Mucosa of stomach (tissue), 1 donor: ENCODE measurements at regions not wholly inside any gene's neighbourhood (a gene's known extent, or its start where the extent isn't known, plus 50 kb on each side); places are given as distances from the start of the nearest gene placed in this dataset.
A peak's percentile ranks its signal among the peaks of the same experiment; 100 is the strongest.

ENCODE experiments used
- H3K27me3 ChIP-seq: one replicate; pipeline ENCODE4 v1.7.0; 2013; ENCODE audit warnings: mild to moderate bottlenecking, low read length; ENCODE audit not compliant: control insufficient read depth, insufficient read depth
- H3K36me3 ChIP-seq: one replicate; pipeline ENCODE4 v1.7.0; 2013; ENCODE audit warnings: low read length; ENCODE audit not compliant: control insufficient read depth, insufficient read depth
- H3K4me1 ChIP-seq: one replicate; pipeline ENCODE4 v1.7.0; 2013; ENCODE audit warnings: mild to moderate bottlenecking, low read length; ENCODE audit not compliant: control insufficient read depth, insufficient read depth
- H3K4me3 ChIP-seq: one replicate; pipeline ENCODE4 v1.7.0; 2013; ENCODE audit warnings: low read length
- H3K9ac ChIP-seq: one replicate; pipeline ENCODE4 v1.7.0; 2013; ENCODE audit warnings: mild to moderate bottlenecking, low read length, moderate library complexity
- H3K9me3 ChIP-seq: one replicate; pipeline ENCODE4 v1.7.0; 2013; ENCODE audit warnings: mild to moderate bottlenecking, low read length, moderate library complexity; ENCODE audit not compliant: control insufficient read depth
- donor health status: Pancreatic carcinoma.

DNA sequence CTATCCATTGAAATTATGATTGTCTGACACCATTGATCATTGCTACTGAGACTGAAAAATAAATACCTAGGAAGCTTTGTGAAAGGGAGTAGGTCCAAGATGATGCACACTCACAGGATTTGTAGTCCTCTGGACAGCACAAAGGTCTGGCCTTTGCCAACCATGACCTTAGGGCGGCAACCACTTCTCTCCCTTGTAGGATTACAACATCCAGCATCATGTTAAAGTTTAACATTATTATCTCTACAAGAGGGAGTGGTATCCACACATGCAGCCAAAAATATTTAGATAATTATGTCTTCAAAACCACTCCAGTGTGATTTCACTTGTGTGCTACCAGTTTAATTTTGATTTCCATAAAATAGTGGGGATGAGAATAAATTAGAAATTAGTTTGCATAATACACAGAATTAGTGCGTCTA is 51.1 kb upstream of the NHSL1 start:
- H3K36me3 ChIP-seq = no peaks in the 10 kb centered on the region
- H3K9ac ChIP-seq = no peak overlapping the region
- H3K9me3 ChIP-seq = no peaks in the 10 kb centered on the region
- no peak overlapping the region for H3K4me3 ChIP-seq
- no peaks in the 10 kb centered on the region for H3K27me3 ChIP-seq
- peaks cover 45% of the 10 kb centered on the region for H3K4me1 ChIP-seq

DNA sequence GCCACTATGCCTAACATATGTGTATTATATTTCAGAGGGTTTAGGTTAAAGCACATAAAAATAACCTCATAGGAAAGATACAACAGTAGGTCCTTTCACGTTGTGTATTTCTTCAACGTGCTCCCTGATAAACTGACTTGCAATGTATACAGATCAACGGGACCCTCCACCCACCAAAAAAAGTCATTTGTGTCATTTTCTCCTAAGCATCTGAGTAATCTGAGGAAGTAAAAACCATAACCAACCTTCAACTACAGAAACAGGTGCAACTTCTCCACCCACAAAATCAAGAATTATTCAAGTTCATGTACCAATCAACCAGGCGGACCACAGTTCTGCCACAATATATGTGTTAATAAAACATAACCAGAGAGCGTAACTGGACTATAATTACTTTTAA is 54.9 kb upstream of the NHSL1 start:
- Histone ChIP-seq H3K27me3 (no peaks in the 10 kb centered on the region), H3K4me3 (no peak overlapping the region), H3K4me1 (peaks cover 37% of the 10 kb centered on the region), H3K9ac (no peak overlapping the region), H3K36me3 (no peaks in the 10 kb centered on the region), H3K9me3 (no peaks in the 10 kb centered on the region)

DNA sequence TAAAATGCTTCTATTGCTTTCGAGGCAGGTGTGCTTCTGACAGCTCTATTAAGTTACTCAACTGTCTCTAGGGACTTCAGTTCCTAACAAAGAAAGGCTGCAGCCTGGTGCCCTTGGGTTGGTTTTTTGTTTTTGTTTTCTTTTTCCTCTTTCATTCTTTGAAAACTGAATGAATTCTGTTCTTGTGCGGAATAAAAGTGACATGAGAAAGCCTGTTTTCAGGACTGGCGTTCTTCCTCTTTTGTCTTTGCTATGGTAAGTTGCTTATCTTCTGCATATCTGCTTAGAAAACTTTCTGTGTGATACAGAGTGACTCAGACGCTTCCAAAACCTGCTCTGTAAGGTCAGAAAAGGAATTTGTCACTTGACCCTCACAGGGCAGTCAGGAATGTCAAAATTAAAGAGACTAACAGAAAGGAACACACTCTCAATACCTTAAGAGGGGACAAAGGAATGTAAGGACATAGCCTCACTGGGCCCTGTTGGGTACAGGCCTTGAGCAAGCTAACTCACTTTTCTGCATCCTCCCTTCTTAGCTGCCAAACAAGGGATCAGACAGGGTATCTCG is 56.2 kb upstream of the NHSL1 start:
- H3K9ac ChIP-seq = peak overlapping the region; percentile 32
- H3K9me3 ChIP-seq = no peaks in the 10 kb centered on the region
- H3K36me3 ChIP-seq = no peaks in the 10 kb centered on the region
- peaks cover 47% of the 10 kb centered on the region for H3K4me1 ChIP-seq
- H3K27me3 ChIP-seq = no peaks in the 10 kb centered on the region
- no peak overlapping the region for H3K4me3 ChIP-seq

DNA sequence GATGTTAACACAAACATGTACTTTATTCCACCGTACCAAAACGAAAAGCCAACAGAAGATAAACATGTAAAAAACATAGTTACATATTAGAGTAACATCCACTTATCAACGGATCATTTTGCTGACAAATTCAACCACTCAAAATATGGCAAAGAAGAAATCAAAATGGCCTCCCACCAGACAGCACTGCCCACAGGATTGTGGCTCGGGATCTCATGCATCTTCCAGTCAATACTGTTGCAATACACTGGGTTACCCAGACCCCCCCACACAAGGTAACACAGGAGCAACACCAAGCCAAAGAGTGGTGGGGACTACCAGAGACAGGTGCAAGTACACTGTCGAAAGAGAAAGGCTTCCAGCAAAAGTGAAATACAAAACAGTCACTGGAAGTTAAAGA is 57.9 kb upstream of the NHSL1 start:
- Histone ChIP-seq H3K9me3 (no peaks in the 10 kb centered on the region), H3K4me3 (no peak overlapping the region), H3K4me1 (peaks cover 45% of the 10 kb centered on the region), H3K27me3 (no peaks in the 10 kb centered on the region), H3K9ac (no peak overlapping the region), H3K36me3 (no peaks in the 10 kb centered on the region)

DNA sequence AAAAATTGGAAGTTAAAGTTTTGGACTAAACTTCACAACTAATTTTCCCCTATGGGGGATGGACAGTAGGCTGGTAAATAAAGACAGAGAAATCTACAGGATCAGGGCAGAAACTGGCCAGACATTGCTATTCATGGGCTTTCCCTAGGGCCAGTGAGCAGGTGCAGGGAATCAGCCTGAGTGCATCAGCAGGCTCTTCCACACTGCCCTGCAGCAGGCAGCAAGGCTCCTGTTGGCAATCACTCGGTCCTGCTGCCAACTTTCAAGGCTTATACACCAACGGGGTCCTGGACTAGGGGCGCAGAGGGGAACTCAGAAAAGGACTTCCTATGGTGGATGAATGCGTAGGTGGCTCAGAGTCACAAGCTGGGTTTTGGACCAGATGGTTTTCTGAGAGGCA is 59.8 kb upstream of the NHSL1 start:
- no peak overlapping the region for H3K9ac ChIP-seq

DNA sequence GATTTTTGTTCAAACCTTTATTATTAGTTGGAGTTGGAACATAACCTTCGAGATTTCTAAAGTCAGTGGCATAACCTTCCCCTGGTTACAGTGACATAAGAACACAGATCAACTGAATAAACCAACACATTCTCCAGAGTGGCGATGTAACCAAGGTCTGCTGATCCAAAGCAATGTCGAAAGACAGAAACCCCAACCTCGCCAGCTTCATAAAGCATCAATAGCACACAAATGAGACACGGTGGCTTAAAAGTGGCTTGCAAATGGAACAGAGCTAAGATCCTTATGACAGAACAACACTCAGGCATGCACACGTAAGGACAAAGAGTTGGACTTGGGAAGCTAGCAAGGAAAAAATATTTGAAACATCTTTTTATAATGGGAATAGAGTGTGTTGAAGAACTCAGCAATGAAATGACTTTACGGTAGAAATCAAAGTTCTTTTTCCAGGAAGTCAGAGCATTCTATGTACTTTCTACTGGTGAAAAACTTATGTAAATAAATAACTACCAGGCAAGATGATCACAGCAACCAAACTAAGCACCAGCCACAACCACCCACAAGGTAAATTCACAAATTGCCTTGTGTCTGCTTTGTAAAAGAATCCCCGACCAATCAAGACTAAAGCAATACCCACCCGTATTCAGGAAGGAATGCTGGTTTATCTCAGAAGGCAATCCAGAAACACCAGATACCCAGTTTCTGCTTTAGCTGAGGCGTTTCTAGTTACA is 61.0 kb upstream of the NHSL1 start:
- peaks cover 33% of the 10 kb centered on the region for H3K4me1 ChIP-seq
- H3K27me3 ChIP-seq = no peaks in the 10 kb centered on the region
- H3K36me3 ChIP-seq = no peaks in the 10 kb centered on the region
- peak overlapping the region; percentile 50 for H3K9ac ChIP-seq
- H3K4me3 ChIP-seq = no peak overlapping the region
- H3K9me3 ChIP-seq = no peaks in the 10 kb centered on the region

More for the DNA sequence above, 59.8 kb upstream of the NHSL1 start:
- H3K9me3 ChIP-seq = no peaks in the 10 kb centered on the region
- H3K4me1 ChIP-seq = peaks cover 40% of the 10 kb centered on the region
- H3K4me3 ChIP-seq = no peak overlapping the region
- no peaks in the 10 kb centered on the region for H3K27me3 ChIP-seq
- no peaks in the 10 kb centered on the region for H3K36me3 ChIP-seq

DNA sequence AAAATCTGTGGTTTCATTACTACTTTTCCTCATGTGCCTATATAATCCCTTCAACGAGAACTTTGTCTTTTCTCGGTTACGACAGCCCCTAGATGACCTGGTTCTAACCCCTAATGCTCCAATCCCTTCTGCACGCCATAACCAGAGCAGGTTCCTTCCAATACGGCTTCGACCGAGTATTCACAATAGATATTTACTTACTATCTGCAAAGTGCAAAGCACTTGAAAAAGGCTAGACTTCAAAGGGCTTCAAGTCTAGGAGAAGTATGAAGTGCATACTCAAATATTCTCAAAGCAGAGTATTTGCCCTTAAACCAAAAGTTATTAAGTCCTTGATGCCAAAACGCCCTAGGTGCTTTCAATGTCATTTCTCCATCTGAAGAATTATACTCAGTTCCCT is 63.4 kb upstream of the NHSL1 start:
- Histone ChIP-seq H3K36me3 (no peaks in the 10 kb centered on the region), H3K4me1 (peaks cover 27% of the 10 kb centered on the region), H3K27me3 (no peaks in the 10 kb centered on the region), H3K4me3 (no peak overlapping the region), H3K9ac (no peak overlapping the region), H3K9me3 (no peaks in the 10 kb centered on the region)

DNA sequence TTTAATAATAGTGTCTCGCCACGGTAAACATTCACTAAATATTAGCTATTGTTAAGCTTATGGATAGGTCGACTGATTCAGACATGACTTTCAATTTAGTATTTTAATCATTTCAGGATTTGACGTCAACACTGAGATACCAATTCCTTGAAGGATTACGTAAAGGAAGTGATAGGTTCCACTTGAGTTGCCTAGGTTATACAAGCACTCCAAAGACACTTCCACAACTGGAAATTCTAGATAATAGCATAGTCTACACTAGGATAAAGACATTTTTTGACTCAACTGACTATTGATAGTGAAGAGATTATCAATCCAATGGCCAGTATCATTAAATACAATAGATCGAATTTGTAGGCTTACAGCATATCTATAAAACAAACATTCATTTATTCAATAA is 63.9 kb upstream of the NHSL1 start:
- Histone ChIP-seq H3K27me3 (no peaks in the 10 kb centered on the region), H3K4me3 (no peak overlapping the region), H3K9ac (no peak overlapping the region), H3K9me3 (no peaks in the 10 kb centered on the region), H3K4me1 (peaks cover 27% of the 10 kb centered on the region), H3K36me3 (no peaks in the 10 kb centered on the region)

DNA sequence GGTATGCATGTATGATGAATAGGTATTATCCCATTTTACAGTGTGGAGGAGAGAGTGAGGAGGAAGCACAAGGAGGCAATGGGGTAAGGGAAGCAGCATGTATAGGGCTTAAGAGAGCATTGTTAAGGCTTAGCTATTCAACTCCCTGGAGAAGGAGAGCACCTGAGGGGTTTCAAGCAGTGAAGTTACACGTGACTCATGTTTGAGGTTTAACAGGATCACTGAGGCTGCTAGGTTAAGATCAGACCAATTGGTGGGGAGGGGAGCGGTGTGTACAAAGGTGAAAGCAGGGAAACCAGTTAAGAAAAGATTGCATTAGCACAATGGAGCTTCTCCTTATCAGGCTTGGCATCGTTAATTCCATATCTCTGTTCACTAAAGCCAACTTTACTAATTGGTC is 64.4 kb upstream of the NHSL1 start:
- H3K4me1 ChIP-seq = peaks cover 27% of the 10 kb centered on the region
- H3K36me3 ChIP-seq = no peaks in the 10 kb centered on the region
- no peak overlapping the region for H3K4me3 ChIP-seq
- no peak overlapping the region for H3K9ac ChIP-seq
- no peaks in the 10 kb centered on the region for H3K9me3 ChIP-seq
- no peaks in the 10 kb centered on the region for H3K27me3 ChIP-seq

DNA sequence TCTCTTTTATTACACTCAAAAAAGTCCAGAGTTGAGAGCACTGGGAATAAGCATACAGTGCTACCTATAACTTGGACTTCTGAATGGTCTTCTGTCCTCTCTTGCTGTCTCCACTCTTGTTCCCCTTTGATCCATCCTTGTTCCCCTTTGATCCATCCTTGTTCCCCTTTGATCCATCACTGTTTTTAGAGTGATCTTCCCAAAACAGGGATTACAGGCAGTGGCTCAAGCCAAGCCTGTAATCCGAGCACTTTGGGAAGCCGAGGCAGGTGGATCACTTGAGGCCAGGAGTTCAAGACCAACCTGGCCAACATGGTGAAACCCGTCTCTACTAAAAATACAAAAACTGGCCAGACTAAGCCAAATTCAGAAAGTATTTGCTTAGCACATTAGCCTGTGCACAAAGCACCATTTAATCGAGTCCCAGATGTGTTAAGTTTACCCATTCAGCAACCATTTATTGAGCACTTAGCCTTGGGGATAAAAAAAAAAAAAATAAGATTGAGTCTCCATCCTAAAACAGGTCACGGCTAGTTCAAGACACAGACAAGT is 65.0 kb upstream of the NHSL1 start:
- no peaks in the 10 kb centered on the region for H3K36me3 ChIP-seq
- no peaks in the 10 kb centered on the region for H3K9me3 ChIP-seq
- no peak overlapping the region for H3K4me3 ChIP-seq
- H3K27me3 ChIP-seq = no peaks in the 10 kb centered on the region
- no peak overlapping the region for H3K9ac ChIP-seq
- H3K4me1 ChIP-seq = peaks cover 21% of the 10 kb centered on the region

DNA sequence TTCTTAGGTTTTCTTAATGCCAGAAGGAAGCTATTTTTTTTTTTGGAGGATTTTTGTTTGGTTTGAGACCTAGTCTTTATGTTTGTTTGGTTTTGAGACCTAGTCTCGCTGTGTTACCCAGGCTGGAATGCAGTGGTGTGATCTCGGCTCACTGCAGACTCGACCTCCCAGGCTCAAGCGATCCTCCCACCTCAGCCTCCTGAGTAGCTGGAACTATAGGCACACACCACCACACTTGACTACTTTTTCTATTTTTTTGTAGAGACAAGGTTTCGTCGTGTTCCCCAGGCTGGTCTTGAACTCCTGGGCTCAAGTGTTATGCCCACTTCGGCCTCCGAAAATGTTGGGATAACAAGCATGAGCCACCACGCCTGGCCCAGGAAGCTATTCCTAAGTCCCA is 67.8 kb upstream of the NHSL1 start:
- H3K36me3 ChIP-seq = no peaks in the 10 kb centered on the region
- H3K9me3 ChIP-seq = no peaks in the 10 kb centered on the region
- no peaks in the 10 kb centered on the region for H3K4me1 ChIP-seq
- no peak overlapping the region for H3K4me3 ChIP-seq
- no peaks in the 10 kb centered on the region for H3K27me3 ChIP-seq
- H3K9ac ChIP-seq = no peak overlapping the region

DNA sequence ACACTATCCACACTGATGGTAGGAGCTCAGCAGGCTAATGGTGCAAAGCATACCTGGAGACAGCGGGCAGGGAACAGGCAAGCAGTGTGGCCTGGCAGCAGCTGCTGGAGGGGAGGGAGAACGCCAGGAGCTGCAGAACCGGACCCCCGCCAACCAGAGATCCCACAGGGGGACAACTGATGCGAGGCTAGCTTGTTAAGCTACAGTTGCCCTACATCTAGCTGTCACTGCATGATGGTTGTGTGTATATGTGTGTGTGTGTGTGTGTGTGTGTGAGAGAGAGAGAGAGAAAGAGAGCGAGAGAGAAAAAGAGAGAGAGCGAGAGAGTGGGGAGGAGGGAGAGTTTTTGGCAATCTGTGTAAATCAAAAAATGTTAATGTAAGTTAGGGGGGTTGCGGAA is 69.7 kb upstream of the NHSL1 start:
- H3K27me3 ChIP-seq = no peaks in the 10 kb centered on the region
- H3K9ac ChIP-seq = no peak overlapping the region
- no peak overlapping the region for H3K4me3 ChIP-seq
- no peaks in the 10 kb centered on the region for H3K9me3 ChIP-seq
- peaks cover 5% of the 10 kb centered on the region for H3K4me1 ChIP-seq
- no peaks in the 10 kb centered on the region for H3K36me3 ChIP-seq
